GM12878 (cell line): ENCODE measurements at regions not wholly inside any gene's neighbourhood (a gene's known extent, or its start where the extent isn't known, plus 50 kb on each side); places are given as distances from the start of the nearest gene placed in this dataset.
"Not testable (repeated sequence)": the region's sequence is repeated elsewhere in the genome, so short reads cannot be mapped to it uniquely, and the experiment has no call there.

Experiments
- ATAC-seq: fragments of 200-7000 bp; cut with Tn5 transposase; 3 replicates; pipeline ENCODE4 v1.9.1; 2020; ENCODE audit warnings: mild to moderate bottlenecking, moderate library complexity
- BruUV-seq: library from RNA; stranded (reverse); fragments of 400-500 nt; replicated peaks from 2 replicates; lab custom pipeline; 2021; lab: Mats Ljungman, UMichigan
- CTCF ChIA-PET: fragments of 300-600 bp; sonication (Branson Sonifier 250); formaldehyde crosslinking; extraction: SDS; loops from one replicate; lab custom pipeline; 2021; ENCODE audit warnings: inconsistent platforms; lab: Yijun Ruan, JAX
- POLR2A ChIA-PET: fragments of 350-600 bp; formaldehyde crosslinking; extraction: SDS; loops from one replicate; lab custom pipeline; 2021; ENCODE audit warnings: inconsistent platforms; lab: Charles Lee
- RAD21 ChIA-PET: fragments of 300-600 bp; sonication (Branson Sonifier 250); formaldehyde crosslinking; loops from one replicate; lab custom pipeline; 2023; ENCODE audit warnings: antibody characterized with exemption; ENCODE audit not compliant: unreplicated experiment; lab: Charles Lee
- SMC1A ChIA-PET: fragments of 300-600 bp; sonication (Branson Sonifier 250); formaldehyde crosslinking; loops from one replicate; lab custom pipeline; 2023; ENCODE audit not compliant: unreplicated experiment, uncharacterized antibody; lab: Charles Lee
- DNase-seq: peaks from one replicate; pipeline ENCODE4 v3.0.0-alpha.2; 2011; ENCODE audit warnings: low read depth, low spot score
- FAIRE-seq: peaks from 3 replicates; lab custom pipeline; 2011; peaks lifted over from hg19 to GRCh38; lab: Jason Lieb, UNC
- H2AFZ ChIP-seq: 2 replicates; pipeline ENCODE4 v1.6.0; 2011; ENCODE audit warnings: low read depth, low read length, control low read depth; ENCODE audit not compliant: control insufficient read depth
- H3K27ac ChIP-seq: 2 replicates; pipeline ENCODE4 v1.5.1; 2011; ENCODE audit warnings: control low read depth; ENCODE audit not compliant: control insufficient read depth, insufficient read depth
- H3K27me3 ChIP-seq, 2 experiments: replicated peaks in 1 of 2; 2 replicates each; pipeline versions ENCODE4 v1.6.0 to v1.6.1; 2011; ENCODE audit warnings: low read length in 1 of 2; ENCODE audit not compliant: control insufficient read depth in 2 of 2, insufficient read depth in 2 of 2
- H3K36me3 ChIP-seq, 2 experiments: 2 replicates each; pipeline ENCODE4 v1.5.1; 2011; ENCODE audit warnings: low read length in 1 of 2; ENCODE audit not compliant: control insufficient read depth in 2 of 2, insufficient read depth in 2 of 2
- H3K4me1 ChIP-seq: 2 replicates; pipeline ENCODE4 v1.6.1; 2011; ENCODE audit warnings: mild to moderate bottlenecking, low read length, moderate library complexity, mixed read lengths; ENCODE audit not compliant: control insufficient read depth, insufficient read depth
- H3K4me2 ChIP-seq: 2 replicates; pipeline ENCODE4 v1.6.0; 2011; ENCODE audit warnings: control low read depth; ENCODE audit not compliant: control insufficient read depth, insufficient read depth
- H3K4me3 ChIP-seq: fragments of 200-600 bp; sonication (generic); 2 replicates; pipeline ENCODE4 v1.5.1; 2016
- H3K79me2 ChIP-seq: 2 replicates; pipeline ENCODE4 v1.6.0; 2011; ENCODE audit warnings: low read length; ENCODE audit not compliant: control insufficient read depth, insufficient read depth
- H3K9ac ChIP-seq: 2 replicates; pipeline ENCODE4 v1.8.0; 2011; ENCODE audit warnings: low read length, control low read depth, mixed read lengths; ENCODE audit not compliant: control insufficient read depth, insufficient read depth
- H3K9me3 ChIP-seq: replicated peaks from 3 replicates; pipeline ENCODE4 v1.5.1; 2011; ENCODE audit warnings: mild to moderate bottlenecking, low read length; ENCODE audit not compliant: control insufficient read depth, insufficient read depth
- H4K20me1 ChIP-seq: 2 replicates; pipeline ENCODE4 v1.6.0; 2011; ENCODE audit not compliant: control insufficient read depth, insufficient read depth
- WGBS: methylation state at CpG from one replicate; pipeline ENCODE4 v1.1.6; 2016; ENCODE audit warnings: low lambda C conversion rate; ENCODE audit not compliant: insufficient replicate concordance, insufficient coverage; ENCODE audit errors: missing lambda C conversion rate; 5-methylcytosine and 5-hydroxymethylcytosine counted together
- in situ Hi-C: fragments of 300-500 bp; cut with MboI; formaldehyde crosslinking; loops from 9 replicates; pipeline ENCODE4 v1.14.3; 2018; ENCODE audit warnings: mixed read lengths
- intact Hi-C: fragments of 100-400 bp; cut with micrococcal nuclease; formaldehyde crosslinking; loops from one replicate; pipeline ENCODE4 v1.14.2; 2022; ENCODE audit not compliant: unreplicated experiment

DNA sequence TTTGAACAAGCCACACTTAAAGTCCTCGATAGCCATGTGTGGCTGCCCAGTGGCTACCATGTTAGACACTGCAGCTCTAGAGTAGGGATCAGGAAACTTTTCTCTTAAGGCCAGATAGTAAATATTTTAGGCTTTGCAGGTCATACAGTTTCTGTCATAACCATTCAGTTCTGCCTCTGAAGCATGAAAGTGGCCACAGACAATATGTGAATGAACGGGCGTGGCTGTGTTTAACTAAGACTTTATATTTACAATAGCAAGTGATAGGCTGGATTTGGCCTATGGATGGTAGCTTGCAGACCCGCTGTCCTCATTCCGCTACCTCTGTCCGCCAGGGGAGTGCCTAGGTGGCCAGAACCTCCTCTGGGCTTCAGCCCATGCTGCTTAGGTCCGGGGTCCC is 204.6 kb downstream of the LIPI start:
- H3K79me2 ChIP-seq, H3K9me3 ChIP-seq, ATAC-seq, H2AFZ ChIP-seq, H3K27me3 ChIP-seq, intact Hi-C loops, H3K27ac ChIP-seq, H4K20me1 ChIP-seq, RAD21 ChIA-PET, DNase-seq, H3K4me1 ChIP-seq, H3K36me3 ChIP-seq, FAIRE-seq, POLR2A ChIA-PET, BruUV-seq, SMC1A ChIA-PET, CTCF ChIA-PET, H3K9ac ChIP-seq, in situ Hi-C loops, H3K4me2 ChIP-seq, H3K4me3 ChIP-seq: not testable (repeated sequence)
- 43% methylated on average over 5 of the region's 7 CpGs for WGBS

DNA sequence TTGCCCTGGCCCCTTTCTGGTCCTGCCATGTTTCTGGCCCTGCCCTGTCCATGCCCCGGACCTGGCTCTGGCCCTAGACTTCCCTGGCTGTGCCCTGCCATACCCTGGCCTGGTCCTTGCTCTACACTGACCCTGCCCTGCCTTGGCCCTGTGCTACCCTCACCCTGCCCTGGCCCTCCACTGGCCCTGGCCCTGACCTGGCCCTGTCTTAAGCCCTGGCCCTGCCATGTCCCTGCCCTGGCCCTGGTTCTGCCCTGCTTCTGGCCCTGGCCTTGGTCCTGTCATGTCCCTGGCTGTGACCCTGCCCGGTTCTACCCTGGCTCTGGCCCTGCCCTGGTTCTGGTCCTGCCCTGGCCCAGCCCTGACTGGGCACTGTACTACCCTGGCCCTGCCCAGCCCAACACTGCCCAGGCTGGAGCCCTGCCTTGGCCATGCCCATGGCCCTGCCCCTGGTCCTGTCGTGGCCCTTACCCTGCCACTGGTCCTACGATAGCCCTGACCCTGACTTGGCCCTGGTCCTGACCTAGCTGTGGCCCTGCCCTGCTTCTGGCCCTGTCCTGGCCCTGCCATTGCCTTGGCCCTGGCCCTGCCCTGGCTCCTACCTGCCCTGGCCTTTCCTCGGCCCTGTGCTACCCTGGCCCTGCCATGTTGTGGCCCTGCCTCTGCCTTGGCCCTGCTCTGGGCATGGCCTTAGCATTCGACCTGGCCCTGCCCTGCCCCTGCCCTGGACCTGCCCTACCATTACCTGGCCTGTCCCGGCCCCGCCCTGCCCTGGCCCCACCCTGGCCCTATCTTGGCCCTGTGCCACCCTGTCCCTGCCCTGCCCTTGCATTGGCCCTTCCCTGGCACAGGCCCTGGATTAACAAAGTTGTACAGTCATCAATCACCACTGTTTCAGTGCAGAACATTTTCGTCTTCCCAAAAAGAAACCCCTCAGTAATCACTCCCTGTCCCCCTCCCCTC is 223.5 kb downstream of the LIPI start:
- ATAC-seq = peak; percentile 18; the same call in 2 of the 3 replicates

DNA sequence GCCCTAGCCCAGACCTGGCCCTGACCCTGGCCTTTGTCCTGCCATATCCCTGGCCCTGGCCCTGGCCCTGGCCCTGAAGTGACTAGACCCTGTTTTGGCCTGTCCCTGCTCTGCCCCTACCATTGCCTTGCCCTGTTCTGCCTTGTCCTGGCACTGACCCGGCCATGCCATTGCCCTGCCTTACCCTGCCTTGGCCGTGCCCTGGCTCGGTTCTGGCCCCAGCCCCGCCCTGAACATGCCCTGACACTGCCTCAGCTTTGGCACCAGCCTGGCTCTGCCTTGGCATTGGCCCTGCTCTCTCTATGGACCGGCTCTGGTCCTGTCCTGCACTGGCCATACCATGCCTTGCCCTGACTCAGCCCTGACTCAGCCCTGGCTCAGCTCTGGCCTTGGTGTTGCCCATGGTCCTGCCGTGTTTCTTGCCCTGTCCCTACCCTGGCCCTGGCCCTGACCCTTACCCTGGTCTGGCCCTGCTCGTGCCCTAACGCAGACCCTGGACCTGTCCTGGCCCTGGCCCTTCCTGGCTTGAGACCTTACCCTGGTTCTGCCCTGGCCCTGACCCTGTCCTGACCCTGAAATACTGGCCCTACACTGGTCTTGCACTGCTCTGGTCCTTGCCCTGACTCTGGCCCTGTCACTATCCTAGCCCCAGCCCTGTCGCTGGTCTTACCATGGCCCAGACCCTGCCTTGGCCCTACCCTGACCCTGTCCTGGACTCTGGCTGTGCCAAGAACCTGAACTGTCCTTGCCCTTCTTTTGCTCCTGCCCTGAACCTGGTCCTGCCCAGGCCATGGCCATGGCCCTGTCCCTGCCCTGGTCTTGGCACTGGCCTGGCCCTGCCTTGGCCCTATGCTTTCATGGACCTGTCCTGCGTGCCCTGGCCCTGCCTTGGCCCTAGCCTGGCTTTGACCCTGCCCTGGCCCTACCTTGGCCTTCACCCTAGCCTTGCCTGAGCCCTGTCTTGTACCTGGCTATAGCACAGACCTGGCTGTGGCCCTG is 224.6 kb downstream of the LIPI start:
- H2AFZ ChIP-seq, FAIRE-seq, in situ Hi-C loops: not testable (repeated sequence)

More for the DNA sequence above, 223.5 kb downstream of the LIPI start:
- H3K4me3 ChIP-seq, CTCF ChIA-PET, intact Hi-C loops, RAD21 ChIA-PET, POLR2A ChIA-PET, H3K4me1 ChIP-seq, H4K20me1 ChIP-seq, H2AFZ ChIP-seq, DNase-seq, H3K9me3 ChIP-seq, SMC1A ChIA-PET, H3K79me2 ChIP-seq, H3K4me2 ChIP-seq, in situ Hi-C loops, H3K27ac ChIP-seq, H3K9ac ChIP-seq, BruUV-seq, H3K27me3 ChIP-seq, FAIRE-seq, H3K36me3 ChIP-seq: not testable (repeated sequence)
- 7% methylated on average over 7 of the region's 9 CpGs for WGBS

More for the DNA sequence above, 224.6 kb downstream of the LIPI start:
- ATAC-seq = peak; percentile 34; the same call in 2 of the 3 replicates
- 32% methylated on average over 10 of the region's 10 CpGs for WGBS
- intact Hi-C loops, DNase-seq, SMC1A ChIA-PET, H3K4me3 ChIP-seq, RAD21 ChIA-PET, H3K36me3 ChIP-seq, H3K4me1 ChIP-seq, H3K4me2 ChIP-seq, H3K27me3 ChIP-seq, BruUV-seq, CTCF ChIA-PET, H3K9ac ChIP-seq, H4K20me1 ChIP-seq, H3K9me3 ChIP-seq, POLR2A ChIA-PET, H3K27ac ChIP-seq, H3K79me2 ChIP-seq: not testable (repeated sequence)
